ENCODE measurements at regions not wholly inside any gene's neighbourhood (a gene's known extent, or its start where the extent isn't known, plus 50 kb on each side); places are given as distances from the start of the nearest gene placed in this dataset.
A peak's percentile ranks its signal among the peaks of the same experiment; 100 is the strongest.

DNA sequence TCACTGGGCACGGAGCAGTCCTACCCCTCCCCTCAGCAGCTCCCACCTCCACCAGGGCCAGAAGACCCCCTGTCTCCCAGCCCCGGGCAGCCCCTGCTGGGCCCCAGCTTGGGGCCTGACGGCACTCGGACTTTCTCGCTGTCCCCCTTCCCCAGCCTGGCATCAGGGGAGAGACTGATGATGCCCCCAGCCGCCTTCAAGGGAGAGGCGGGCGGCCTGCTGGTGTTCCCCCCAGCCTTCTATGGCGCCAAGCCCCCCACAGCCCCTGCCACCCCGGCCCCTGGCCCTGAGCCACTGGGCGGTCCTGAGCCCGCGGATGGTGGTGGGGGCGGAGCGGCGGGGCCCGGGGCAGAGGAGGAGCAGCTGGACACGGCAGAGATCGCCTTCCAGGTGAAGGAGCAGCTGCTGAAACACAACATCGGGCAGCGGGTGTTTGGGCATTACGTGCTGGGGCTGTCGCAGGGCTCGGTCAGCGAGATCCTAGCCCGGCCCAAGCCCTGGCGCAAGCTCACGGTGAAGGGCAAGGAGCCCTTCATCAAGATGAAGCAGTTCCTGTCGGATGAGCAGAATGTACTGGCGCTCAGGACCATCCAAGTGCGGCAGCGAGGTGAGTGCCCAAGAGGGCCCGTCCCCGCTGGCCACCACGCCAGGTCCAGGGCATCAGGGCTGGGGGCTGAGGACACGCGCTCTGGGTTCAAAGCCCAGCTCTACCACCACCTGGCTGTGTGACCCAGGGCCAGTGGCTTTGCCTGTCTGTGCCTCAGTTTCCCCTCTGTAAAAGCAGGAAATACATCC is 58.6 kb downstream of the PHETA1 start:
- DNase-seq (ENCODE audit: low spot score) = no peak

DNA sequence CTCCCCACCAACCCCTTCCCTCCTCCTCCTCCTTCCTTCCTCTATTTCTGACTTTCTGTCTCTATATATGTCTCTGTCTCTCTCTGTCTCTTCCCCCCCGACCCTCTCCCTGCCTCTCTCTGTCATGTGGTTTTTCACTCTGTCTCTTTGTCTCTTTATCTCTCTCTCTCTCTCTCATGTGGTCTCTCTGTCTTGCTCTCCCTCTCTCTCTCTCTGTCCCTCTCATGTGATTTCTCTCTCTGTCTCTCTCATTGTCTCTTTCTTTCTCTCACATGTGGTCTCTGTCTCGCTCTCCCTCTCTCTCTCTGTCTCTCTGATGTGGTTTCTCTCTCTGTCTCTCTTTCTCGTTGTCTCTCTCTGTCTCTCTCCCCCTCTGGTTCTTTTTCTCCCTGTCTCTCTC is 59.3 kb downstream of the PHETA1 start:
- DNase-seq (ENCODE audit: low spot score) = no peak

DNA sequence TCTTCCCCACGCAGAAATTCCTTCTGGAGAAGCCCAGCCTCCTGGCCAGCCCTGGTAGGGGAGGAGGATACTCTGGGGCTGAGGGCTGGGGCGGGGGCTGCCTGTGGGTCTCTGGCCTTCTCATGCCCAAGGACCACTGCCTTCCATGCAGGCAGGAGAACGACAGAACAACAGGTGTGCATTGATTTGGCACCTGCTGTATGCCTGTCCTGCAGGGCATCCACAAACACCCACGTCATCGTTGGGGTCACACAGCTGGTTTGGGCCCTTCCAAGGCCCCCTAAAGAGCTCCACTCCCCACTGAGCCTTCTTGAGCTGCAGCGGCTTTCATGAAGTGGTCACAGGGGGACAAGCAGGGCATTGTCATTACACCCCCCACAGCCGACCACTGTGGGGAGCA is 60.4 kb downstream of the PHETA1 start:
- no peak for DNase-seq (ENCODE audit: low spot score)

DNA sequence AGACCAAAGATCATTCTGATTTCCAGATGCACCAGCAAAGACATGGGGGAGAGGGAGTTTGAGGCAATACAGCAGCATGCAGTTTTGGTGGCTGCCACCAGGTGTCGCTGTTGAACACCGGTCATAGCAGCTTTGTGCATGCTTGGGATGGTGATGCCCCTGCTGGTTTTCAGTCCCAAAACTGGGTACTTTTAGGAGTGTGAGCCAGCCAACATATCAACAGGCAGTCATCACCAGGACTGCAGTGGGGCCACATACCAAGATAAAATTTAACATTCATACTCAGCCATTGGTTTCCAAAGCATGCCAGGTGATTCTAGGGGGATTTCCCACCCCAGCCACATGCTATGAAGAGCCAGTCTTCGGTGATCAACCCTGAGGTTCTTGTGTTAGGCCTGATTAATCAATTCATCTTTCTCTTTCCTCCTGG is 64.2 kb downstream of the PHETA1 start:
- DNase-seq (ENCODE audit: low spot score) = peak; percentile 33

DNA sequence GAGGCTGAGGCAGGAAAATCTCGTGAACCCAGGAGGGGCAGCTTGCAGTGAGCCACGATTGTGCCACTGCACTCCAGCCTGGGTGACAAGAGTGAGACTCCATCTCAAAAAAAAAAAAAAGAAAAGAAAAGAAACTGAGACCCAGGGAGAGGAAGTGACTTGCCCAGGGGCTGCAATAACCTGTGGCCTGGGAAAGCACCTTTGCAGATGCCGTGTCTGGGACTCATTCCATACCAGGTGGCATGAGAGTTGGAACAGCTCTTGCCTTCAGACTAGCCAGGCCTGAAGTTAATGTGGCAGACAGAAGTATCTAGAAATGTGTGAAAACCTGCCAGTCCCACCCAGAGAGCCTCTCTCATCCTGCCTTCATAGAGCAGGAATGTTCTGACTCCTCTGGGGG is 65.4 kb downstream of the PHETA1 start:
- DNase-seq (ENCODE audit: low spot score) = no peak

DNA sequence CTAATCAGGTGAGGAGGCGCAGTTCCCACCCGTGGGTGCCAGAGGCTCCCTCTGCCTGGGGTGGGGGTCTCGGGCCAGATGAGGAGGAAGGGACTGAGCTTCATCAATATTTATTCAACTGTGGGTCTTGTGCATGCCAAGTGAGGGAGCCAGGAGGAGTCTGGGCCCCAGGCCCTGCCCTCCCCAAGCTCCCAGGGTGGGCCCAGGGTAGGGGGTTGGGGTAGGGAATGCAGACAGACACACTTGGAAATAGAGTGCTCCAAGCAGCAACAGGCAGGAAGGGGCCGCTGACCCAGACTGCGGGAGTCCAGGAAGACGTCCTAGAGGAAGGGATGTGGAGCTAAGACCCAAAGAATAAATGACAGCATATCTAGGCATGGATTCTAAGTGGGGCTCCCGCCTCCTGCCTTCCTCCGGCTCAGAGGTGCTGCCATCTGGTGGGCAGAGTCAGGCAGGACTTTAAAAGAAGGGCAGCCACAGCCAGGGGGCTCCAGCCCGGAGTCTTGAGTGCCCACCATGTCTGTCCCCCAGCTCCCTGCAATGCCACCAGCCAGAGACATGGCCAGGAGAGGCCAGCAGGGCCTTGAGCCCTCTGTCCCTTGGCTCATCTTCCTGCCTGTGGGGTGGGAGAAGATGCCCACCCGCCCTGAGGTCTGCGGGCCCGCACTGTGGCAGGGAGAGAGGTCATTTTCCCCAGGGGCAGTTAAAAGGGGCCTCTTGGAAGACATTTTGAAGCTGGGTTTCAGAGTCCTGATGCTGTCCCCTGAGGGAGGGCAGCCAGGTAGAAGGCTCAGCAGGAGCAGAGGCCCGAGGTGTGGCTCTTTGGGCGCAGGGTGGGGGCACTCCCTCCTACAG is 70.1 kb downstream of the PHETA1 start:
- DNase-seq (ENCODE audit: low spot score) = peak; percentile 66

DNA sequence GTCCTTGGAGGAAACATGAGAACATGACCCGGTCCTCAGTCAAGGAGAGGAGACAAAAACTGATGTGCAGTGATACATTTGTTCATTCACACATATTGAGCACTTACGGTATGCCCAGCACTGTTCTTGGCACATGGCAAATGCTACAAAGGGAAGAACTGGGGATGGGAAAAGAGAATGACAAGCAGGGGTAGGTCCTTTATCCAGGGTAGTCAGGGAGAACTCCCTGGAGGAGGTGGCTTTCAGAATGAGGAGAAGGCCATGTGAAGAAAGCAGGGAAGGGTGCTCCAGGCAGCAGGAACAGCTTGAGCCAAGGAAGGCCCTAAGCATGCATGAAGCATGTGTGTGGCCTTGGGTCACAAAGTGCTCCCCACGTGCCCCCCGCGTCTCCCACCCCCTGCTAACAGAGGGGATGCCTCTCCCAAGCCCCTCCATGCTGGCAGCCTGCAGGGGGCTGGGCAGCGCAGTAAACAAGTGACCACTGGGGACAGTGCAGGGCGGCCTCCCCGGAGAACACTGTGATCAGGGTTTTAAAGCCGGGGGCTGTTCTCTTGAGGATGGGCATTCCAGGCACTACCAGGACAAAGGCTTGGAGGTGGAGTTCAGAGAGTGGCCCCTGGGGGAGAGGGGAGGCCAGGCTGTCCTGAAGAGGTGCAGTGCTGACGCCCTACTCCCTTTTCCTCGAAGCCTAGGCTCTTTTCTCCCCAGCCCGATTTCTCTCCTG is 71.0 kb downstream of the PHETA1 start:
- DNase-seq (ENCODE audit: low spot score) = no peak

DNA sequence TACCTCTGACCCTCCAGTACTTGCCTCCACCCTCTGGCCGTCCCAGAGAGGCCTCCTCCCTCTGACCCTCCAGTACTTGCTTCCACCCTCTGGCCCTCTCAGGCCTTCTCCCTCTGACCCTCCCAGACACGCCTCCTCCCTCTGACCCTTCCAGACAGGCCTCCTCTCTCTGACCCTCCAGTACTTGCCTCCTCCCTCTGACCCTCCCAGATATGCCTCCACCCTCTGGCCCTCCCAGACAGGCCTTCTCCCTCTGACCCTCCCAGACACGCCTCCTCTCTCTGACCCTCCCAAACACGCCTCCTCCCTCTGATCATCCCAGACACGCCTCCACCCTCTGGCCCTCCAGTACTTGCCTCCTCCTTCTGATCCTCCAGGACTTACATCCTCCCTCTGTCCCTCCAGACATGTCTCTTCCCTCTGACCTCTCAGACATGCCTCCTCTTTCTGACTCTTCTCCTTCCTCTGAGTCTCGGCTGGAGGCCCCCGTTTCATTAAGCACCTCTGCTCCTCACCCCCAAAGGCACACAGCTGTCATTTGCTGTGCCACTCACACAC is 71.9 kb downstream of the PHETA1 start:
- no peak for DNase-seq (ENCODE audit: low spot score)

DNA sequence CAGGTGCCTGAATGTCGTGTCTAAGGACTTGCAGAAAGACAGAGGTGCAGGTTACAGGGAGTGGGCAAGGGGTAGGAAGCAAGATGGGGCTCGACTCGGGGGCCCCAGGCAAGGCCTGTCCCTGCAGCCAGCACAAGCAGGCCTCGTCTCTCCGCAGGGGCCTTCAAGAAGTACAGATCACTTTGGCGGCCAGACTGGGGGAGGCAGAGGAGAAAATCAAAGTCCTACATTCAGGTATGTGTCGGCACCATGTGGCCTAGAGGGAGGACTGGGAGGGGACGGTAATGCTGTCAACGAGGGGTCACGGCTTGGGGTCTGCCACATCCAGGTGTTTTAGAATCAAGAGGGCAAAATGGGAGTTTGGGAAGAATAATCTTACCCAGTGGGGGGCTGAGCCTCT is 73.7 kb downstream of the PHETA1 start:
- DNase-seq (ENCODE audit: low spot score) = no peak

DNA sequence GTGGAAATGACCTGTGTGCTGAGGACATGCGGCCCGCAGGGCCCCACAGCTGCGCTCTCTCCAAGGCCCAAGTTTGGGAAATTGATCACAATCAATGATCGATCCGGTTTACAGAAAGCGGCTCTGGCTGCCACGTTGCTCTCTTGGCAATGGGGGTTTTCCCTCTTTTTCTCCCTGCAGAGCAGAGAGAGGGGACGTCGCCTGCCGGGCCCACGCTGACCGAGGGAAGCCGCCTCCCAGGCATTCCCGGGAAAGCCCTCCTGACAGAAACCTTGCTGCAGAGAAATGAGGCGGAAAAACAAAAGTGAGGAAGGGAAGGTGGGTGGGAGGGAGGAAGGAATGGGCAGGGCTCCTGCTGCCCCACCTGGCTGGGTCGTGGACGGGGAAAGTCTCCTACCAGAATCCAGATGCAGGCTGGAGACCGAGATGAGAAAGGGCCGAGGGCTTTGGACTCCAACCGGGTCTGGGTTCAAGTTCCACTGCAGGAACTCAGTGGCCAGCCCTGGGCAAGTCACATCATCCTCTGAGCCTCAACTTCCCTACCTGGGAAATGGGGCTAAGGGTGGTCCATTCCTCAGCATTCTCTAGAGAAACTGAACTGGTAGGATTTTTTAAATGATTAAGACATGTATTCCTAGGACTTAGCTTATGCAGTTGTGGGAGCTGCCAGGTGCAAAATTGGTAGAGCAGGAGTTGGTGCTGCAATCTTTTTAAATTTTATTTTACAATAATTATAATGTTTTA is 75.5 kb downstream of the PHETA1 start:
- no peak for DNase-seq (ENCODE audit: low spot score)

DNA sequence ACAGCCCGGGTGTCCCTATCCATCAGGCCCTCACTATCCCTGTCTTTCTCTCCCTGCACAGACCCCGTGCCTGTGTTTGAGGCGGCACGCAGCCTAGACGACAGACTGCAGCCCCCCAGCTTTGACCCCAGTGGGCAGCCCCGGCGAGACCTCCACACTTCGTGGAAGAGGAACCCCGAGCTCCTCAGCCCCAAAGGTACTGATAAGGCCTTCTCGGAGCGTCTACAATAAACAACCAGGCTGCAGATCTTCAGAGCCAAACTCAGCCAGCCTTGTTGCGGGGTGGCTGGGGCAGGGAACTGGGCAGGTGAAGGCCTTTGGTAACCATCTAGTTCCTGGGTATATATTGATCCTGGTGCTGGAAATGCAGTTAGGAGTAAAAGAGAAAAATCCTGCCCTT is 77.5 kb downstream of the PHETA1 start:
- no peak for DNase-seq (ENCODE audit: low spot score)

DNA sequence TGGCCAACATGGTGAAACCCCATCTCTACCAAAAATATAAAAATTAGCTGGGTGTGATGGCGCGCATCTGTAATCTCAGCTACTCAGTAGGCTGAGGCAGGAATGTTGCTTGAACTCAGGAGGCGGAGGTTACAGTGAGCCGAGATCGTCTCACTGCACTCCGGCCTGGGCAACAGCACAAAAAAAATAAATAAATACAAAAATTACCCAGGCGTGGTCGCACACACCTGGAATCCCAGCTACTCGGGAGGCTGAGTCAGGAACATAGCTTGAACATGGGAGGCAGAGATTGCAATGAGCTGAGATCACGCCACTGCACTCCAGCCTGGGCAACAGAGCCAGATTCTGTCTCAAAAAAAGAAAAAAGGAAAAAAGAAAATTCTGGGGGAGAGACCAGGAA is 80.1 kb downstream of the PHETA1 start:
- DNase-seq (ENCODE audit: low spot score) = no peak

DNA sequence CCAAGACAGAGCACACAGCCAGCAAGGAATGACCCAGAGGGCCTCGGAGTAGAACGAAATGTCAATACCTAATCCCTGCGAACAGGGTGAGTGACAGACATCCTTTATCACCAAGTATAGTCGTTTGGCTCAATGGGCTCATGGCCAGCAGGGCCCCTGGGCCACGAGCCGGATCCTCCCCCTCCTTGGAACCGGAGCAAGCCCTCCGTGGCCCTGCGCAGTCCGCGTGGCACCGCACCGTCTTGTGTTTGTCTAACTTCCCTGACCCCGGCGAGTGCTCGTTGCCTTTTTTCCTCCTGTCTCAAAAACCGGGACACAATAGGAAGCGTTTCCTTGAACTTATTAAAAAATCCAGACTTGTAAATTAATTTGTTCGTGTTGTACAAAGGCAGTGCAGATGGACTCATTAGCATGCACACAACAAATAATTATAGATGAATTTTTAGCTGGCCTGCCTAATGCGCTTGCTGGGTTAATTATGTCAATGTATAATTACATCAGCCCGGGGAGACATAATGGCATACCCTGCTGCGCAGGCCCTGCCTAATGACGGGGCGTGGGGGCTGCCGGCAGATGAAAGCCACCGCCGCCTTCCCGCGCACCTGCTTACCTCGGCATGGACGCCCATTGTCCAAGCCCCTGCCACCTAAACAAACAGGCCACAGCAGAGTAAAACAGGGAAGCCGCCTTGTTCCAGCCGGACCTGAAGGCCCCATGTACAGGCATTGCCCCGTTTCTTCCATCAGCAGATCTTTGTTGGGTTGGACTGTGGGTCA is 81.6 kb downstream of the PHETA1 start:
- no peak for DNase-seq (ENCODE audit: low spot score)

DNA sequence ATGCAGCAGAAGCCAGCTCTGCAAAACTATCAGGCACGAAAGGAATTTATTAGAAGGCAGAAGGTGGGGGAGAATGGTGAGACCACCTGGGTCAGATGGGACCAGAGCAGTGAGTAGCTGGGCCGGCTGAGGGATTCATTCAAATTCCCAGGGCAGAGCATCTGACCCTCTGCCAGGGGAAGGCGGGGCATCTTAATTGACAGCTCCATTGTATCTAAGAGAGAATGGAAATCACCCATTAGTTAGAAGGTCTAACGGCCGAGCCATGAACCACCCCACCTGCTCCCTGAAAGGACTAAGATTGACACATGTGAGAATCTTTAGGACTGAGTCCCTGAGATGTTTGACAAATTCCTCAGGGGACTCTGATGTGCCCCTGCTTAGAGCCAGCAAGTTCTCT is 83.7 kb downstream of the PHETA1 start:
- DNase-seq (ENCODE audit: low spot score) = no peak

DNA sequence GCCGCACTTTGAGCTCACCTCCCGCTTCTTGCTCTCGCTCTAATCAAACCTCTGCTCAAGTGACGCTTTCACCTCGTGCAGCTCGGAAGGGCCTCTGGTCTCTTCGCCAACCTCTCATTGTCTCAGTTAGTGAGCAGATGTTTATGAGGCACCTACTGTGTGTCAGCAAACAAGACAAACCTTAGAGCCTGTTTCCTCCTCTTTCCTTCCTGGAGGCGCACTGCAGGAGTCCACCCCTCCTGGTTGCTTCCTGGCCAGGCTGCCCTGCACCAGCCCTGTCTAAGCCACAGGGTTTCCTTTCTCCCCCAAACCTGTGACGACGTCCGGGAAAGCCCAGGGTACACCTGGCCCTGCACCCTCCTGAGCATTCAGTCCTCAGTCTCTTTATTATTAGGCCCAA is 84.2 kb downstream of the PHETA1 start:
- no peak for DNase-seq (ENCODE audit: low spot score)

DNA sequence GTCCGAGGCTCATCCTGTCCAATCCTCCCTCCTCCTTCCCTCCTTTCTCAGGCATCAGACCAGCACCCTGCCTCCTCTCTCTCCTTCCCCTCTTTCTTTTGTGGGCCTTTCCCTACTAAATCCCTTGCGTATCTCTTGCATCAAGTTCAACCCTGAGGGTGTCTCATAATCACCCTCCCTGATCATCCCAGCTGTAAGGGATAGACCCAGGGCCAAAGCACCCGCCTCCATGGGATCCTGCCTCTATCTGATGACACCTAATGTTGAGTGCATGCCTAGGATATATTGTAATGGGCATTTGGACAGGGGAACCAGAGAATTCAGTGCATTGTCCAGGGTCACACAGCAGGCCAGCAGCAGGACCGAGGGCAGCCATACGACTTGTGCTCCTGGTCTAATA is 84.9 kb downstream of the PHETA1 start:
- DNase-seq (ENCODE audit: low spot score) = no peak

DNA sequence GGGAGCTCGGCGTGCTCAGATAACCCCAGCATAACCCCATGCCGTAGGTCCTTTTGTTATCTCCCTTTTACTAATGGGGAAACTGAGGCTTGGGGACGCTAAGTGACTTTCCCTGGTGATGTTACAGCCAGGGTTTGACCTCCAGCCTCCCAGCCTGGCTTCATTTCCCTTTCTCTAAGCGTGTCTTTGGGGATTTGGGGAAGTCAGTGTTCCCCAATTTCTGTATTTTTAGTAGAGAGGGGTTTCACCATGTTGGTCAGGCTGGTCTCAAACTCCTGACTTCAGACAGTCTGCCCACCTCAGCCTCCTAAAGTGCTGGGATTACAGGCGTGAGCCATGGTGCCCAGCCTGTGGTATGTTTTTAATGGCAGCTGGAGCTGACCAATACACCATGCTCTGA is 85.4 kb downstream of the PHETA1 start:
- DNase-seq (ENCODE audit: low spot score) = no peak

DNA sequence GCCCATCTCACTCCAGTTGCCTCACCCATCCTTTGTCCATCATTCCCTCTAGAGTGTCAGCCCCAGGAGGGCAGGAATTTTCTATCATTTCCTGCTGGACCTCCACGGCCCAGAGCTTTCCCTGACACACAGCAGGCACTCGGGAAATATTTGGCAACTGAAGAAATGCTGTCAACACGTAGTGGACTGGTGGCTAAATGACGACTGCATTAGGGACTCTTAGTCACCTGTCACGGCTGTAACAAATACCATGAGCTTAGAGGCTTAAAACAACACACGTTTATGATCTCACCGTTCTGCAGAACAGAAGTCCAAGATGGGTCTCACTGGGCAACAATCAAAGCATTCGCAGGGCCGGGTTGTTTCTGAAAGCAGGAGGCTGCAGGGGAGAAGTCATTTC is 91.3 kb downstream of the PHETA1 start:
- DNase-seq (ENCODE audit: low spot score) = no peak

DNA sequence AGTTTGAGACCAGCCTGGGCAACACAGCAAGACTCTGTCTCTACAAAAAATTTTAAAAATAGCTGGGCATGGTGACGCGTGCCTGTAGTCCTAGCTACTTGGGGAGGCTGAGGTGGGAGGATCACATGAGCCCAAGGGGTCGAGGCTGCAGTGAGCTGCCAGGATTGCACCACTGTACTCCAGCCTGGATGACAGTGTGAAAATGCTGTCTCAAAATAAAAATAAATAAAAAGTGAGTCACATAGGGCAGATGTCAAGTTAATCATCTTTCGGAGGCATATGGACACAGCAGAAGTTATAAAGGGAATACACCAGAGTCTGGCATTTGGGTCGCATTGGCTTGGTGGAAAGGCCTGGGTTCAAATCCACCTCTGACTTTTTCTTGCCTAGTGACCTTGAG is 92.7 kb downstream of the PHETA1 start:
- no peak for DNase-seq (ENCODE audit: low spot score)

DNA sequence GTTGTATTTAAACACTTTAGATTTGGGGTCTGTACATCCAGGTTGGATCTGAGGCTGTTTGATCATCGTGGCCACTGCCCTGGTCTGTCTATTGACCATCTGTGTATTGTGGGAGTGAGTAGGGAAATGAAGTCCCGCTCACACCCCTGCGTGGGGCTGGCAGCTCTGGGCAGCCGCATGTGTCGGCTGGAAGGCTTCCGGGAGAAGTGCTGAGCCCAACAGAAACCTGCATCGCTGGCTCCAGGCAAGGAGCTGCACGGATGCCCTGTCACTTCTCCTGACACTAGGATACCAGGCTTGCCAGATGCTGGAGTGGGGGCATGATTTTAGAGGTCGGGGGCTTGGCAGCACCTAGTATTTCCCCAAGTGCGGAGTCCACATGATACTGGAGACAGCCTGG is 93.6 kb downstream of the PHETA1 start:
- DNase-seq (ENCODE audit: low spot score) = no peak

DNA sequence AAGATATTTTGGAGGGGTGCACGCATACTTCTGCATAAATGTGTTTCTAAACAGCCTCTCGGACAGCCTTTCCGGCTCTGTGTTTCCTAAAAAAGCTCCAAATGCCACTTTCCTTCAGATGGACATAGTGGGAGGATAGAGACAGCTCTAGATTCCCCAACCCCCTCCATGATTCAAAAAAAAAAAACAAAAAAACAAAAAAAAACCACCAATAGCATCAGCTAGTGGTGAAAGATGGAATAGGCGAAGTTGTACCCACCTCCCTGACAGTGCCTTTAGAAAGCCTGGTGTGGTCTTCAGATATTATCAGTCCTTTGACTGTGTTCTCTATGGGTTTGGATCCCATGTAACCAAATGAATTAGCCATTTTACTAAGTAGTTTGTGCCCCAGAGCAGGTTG is 94.1 kb downstream of the PHETA1 start:
- DNase-seq (ENCODE audit: low spot score) = peak; percentile 22
